H1 (cell line): ENCODE measurements at regions not wholly inside any gene's neighbourhood (a gene's known extent, or its start where the extent isn't known, plus 50 kb on each side); places are given as distances from the start of the nearest gene placed in this dataset.

ENCODE experiments used
- ASH2L ChIP-seq: fragments of 200-600, 300-600 bp; sonication (generic); IDR thresholded peaks from one replicate; pipeline ENCODE4 v1.7.1; 2017; ENCODE audit warnings: low read length
- KDM5A ChIP-seq: fragments of 200-600 bp; IDR thresholded peaks from 2 replicates; pipeline ENCODE4 v1.7.1; 2012; ENCODE audit warnings: mild to moderate bottlenecking, low read length, inconsistent platforms, mixed read lengths
- PHF8 ChIP-seq: fragments of 200-600 bp; sonication (generic); conservative IDR thresholded peaks from 2 replicates; pipeline ENCODE4 v1.7.1; 2012; ENCODE audit warnings: low read depth, mild to moderate bottlenecking, inconsistent platforms, low read length, moderate library complexity
- RBBP5 ChIP-seq: IDR thresholded peaks from 2 replicates; pipeline ENCODE4 v1.7.1; 2012; ENCODE audit warnings: low read depth, mild to moderate bottlenecking, inconsistent platforms, low read length, moderate library complexity, borderline replicate concordance
- SIN3A ChIP-seq, 2 experiments: IDR thresholded peaks in 1 of 2; conservative IDR thresholded peaks in 1 of 2; 2 replicates each; pipeline ENCODE4 v1.6.1; 2011 to 2012; ENCODE audit warnings: low read length in 2 of 2, improper control_type of control experiment in 1 of 2, low read depth in 1 of 2, mild to moderate bottlenecking in 1 of 2
- SUZ12 ChIP-seq: fragments of 200-600 bp; sonication (generic); IDR thresholded peaks from 2 replicates; pipeline ENCODE4 v1.6.1; 2012; ENCODE audit warnings: mild to moderate bottlenecking, inconsistent platforms, low read length, moderate library complexity, mixed read lengths
- USF2 ChIP-seq: IDR thresholded peaks from 2 replicates; pipeline ENCODE4 v1.6.1; 2011; ENCODE audit warnings: low read length, improper control_type of control experiment

GRCh38 chr3:45319231-45319995, 69.0 kb upstream of the LARS2 start (continued):
- no peak for TF ChIP-seq PHF8
- TF ChIP-seq SIN3A (conservative IDR thresholded peaks at IDR 0.05 in 1 of 2, IDR thresholded peaks at IDR 0.05 in 1 of 2; ENCODE audit: low read depth in 1 of 2, low read length in 2 of 2) = no peak
- TF ChIP-seq ASH2L = no peak
- TF ChIP-seq USF2 = no peak
- TF ChIP-seq KDM5A = no peak
- TF ChIP-seq RBBP5 = no peak
- no peak for TF ChIP-seq SUZ12
- TF ChIP-seq, all 59 proteins: peak for 0
